Lung (tissue), 11 donors: ENCODE measurements at regions not wholly inside any gene's neighbourhood (a gene's known extent, or its start where the extent isn't known, plus 50 kb on each side); places are given as distances from the start of the nearest gene placed in this dataset.

Source experiments
- ATAC-seq: fragments of 200-7000 bp; cut with Tn5 transposase; one replicate; pipeline ENCODE4 v1.9.1; 2020; ENCODE audit warnings: moderate number of reproducible peaks; ENCODE audit not compliant: insufficient read depth, low FRiP score
- DNase-seq, 3 donors: peaks; one replicate each; pipeline ENCODE4 v3.0.0-alpha.2; 2013 to 2017
- H3K27ac ChIP-seq, 2 donors: one replicate each; pipeline ENCODE4 v1.5.1; 2013; ENCODE audit warnings: mild to moderate bottlenecking in 2 of 2, moderate library complexity in 2 of 2, control low read depth in 1 of 2, inconsistent platforms in 1 of 2, low read depth in 1 of 2, low read length in 1 of 2
- H3K27me3 ChIP-seq, 3 donors: one replicate each; pipeline ENCODE4 v1.5.1; 2013; ENCODE audit warnings: low read length in 2 of 3; ENCODE audit not compliant: control insufficient read depth in 3 of 3, insufficient read depth in 3 of 3
- H3K36me3 ChIP-seq, 4 donors: one replicate each; pipeline ENCODE4 v1.5.1; 2013; ENCODE audit warnings: low read length in 4 of 4, mild to moderate bottlenecking in 1 of 4, moderate library complexity in 1 of 4; ENCODE audit not compliant: control insufficient read depth in 4 of 4, insufficient read depth in 4 of 4
- H3K4me1 ChIP-seq, 5 donors: one replicate each; pipeline ENCODE4 v1.5.1; 2013; ENCODE audit warnings: low read length in 5 of 5, mild to moderate bottlenecking in 2 of 5, moderate library complexity in 1 of 5; ENCODE audit not compliant: control insufficient read depth in 5 of 5, insufficient read depth in 5 of 5
- H3K4me3 ChIP-seq: one replicate; pipeline ENCODE4 v1.5.1; 2013; ENCODE audit warnings: mild to moderate bottlenecking, control low read depth, moderate library complexity
- H3K9ac ChIP-seq, 2 donors: one replicate each; pipeline ENCODE4 v1.5.1; 2013; ENCODE audit warnings: low read length in 2 of 2, control low read depth in 1 of 2; ENCODE audit not compliant: insufficient read depth in 1 of 2
- H3K9me3 ChIP-seq, 4 donors: one replicate each; pipeline ENCODE4 v1.5.1; 2013; ENCODE audit warnings: low read length in 3 of 4, mild to moderate bottlenecking in 1 of 4, moderate library complexity in 1 of 4; ENCODE audit not compliant: control insufficient read depth in 4 of 4, insufficient read depth in 3 of 4
- WGBS, 2 donors: extraction: QIAGEN DNeasy Blood & Tissue Kit; methylation state at CpG; one replicate each; pipeline ENCODE4 v1.1.7; 2013; 5-methylcytosine and 5-hydroxymethylcytosine counted together
- TF ChIP-seq, protein P1 (sequence below): IDR thresholded peaks from 2 replicates; pipeline ENCODE4 v1.5.1; 2012; ENCODE audit warnings: mild to moderate bottlenecking; ENCODE audit errors: control extremely low read depth, extremely low read depth
- donor health status: control.
- donor health status: control.
- donor health status: Bipolar disorder and iron deficiency.
- donor health status: healthy.
- donor health status: DM: yes; HTN: yes; CAD: no.

DNA sequence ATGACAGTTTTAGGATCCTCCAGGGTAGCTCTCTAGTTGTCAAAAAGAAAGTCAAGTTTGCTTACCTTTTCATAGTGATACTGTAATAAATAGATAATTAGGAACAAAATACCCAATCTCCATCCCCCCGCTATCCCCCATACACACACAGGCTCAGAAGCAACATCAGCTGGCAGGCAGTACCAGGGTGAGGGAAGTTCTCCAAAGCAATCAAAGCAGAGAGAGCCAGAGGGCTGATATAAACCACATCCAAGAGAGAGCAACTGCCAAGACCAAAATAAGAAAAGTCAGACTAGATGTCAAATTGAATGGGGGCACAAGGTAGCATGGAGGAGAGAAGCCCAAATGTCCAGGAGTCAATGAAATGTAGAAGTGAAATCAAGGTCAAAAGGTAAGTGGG, 80.2 kb upstream of the PTPRR start:
- H3K27me3 ChIP-seq, result no peaks in the 10 kb centered on the region
- H3K9ac ChIP-seq, result no peak overlapping the region
- 94 to 100% methylated on average over 1 of the region's 1 CpG for WGBS, 2 donors
- H3K4me1 ChIP-seq, result peaks cover 0 to 8% (median 0%) of the 10 kb centered on the region in 5 donors
- DNase-seq, result no peak
- no peak for ATAC-seq
- TF ChIP-seq, protein P1, sequence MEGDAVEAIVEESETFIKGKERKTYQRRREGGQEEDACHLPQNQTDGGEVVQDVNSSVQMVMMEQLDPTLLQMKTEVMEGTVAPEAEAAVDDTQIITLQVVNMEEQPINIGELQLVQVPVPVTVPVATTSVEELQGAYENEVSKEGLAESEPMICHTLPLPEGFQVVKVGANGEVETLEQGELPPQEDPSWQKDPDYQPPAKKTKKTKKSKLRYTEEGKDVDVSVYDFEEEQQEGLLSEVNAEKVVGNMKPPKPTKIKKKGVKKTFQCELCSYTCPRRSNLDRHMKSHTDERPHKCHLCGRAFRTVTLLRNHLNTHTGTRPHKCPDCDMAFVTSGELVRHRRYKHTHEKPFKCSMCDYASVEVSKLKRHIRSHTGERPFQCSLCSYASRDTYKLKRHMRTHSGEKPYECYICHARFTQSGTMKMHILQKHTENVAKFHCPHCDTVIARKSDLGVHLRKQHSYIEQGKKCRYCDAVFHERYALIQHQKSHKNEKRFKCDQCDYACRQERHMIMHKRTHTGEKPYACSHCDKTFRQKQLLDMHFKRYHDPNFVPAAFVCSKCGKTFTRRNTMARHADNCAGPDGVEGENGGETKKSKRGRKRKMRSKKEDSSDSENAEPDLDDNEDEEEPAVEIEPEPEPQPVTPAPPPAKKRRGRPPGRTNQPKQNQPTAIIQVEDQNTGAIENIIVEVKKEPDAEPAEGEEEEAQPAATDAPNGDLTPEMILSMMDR, result no peak
- H3K36me3 ChIP-seq, result no peaks in the 10 kb centered on the region
- H3K4me3 ChIP-seq, result no peak overlapping the region
- peaks cover 0 to 2% (median 0%) of the 10 kb centered on the region in 4 donors for H3K9me3 ChIP-seq
- no peak overlapping the region for H3K27ac ChIP-seq

DNA sequence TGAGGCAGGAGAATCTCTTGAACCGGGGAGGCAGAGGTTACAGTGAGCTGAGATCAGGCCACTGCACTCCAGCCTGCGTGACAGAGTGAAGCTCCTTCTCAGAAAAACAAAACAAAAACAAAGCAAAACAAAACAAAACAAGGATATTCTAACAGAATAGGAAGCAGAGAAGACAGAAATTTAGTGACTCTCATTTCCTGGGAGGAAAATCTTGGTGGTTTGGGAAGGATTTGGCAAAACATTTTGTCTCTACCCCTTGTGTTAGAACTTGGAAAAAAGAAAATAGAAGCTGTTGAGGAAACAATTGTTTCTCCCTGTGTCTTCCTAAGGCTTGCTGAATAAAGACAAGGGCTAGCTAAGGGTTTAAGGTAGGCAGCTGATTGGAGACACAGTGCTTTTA, 79.7 kb upstream of the PTPRR start:
- no peak overlapping the region for H3K9ac ChIP-seq
- H3K27me3 ChIP-seq, result no peaks in the 10 kb centered on the region
- ATAC-seq (no peak), DNase-seq (no peak)
- 78 to 92% methylated on average over 2 of the region's 2 CpGs for WGBS, 2 donors
- peaks cover 0 to 2% (median 0%) of the 10 kb centered on the region in 4 donors for H3K9me3 ChIP-seq
- no peak overlapping the region for H3K27ac ChIP-seq
- TF ChIP-seq, protein P1, result no peak
- no peaks in the 10 kb centered on the region for H3K36me3 ChIP-seq
- H3K4me1 ChIP-seq, result peaks cover 0 to 8% (median 0%) of the 10 kb centered on the region in 5 donors
- H3K4me3 ChIP-seq, result no peak overlapping the region

DNA sequence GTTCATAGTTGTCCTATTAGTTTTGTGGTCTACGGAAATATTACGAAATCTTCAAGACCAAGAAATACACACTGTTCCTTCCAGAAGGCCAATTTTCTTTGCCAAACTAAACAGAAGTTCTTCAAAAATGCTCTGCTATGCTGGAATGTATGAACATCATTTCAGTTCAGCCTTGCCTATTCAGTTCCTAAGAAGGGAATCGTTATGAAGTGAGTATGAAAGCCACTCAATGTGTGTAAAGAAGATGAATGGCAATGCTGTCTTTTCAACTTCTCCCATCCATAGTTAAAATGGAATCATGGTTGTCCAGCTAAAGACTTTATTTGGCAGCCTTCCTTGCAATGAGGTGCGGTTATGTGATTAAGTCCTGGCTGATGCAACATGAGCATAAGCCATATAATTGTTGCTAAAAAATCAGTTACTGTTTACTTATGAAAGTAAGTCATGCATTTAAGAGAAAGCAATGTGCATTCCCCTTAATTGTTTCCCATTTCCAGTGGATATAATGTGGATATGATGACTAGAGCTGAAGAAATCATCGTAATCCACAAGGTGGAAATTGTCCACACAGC, 73.8 kb upstream of the PTPRR start:
- Histone ChIP-seq H3K4me3 (no peak overlapping the region), H3K27me3 (no peaks in the 10 kb centered on the region), H3K9me3 (peaks cover 0 to 2% (median 0%) of the 10 kb centered on the region in 4 donors), H3K4me1 (peaks cover 0 to 11% (median 3%) of the 10 kb centered on the region in 5 donors), H3K9ac (no peak overlapping the region), H3K36me3 (no peaks in the 10 kb centered on the region), H3K27ac (peak overlapping the region in 1 of 2 donors; percentile 41)
- ATAC-seq, result peak; percentile 34
- TF ChIP-seq, protein P1, result no peak
- WGBS, 2 donors, result 56 to 69% methylated on average over 5 of the region's 5 CpGs
- DNase-seq, result peak; percentile 72 to 97 (median 93)

DNA sequence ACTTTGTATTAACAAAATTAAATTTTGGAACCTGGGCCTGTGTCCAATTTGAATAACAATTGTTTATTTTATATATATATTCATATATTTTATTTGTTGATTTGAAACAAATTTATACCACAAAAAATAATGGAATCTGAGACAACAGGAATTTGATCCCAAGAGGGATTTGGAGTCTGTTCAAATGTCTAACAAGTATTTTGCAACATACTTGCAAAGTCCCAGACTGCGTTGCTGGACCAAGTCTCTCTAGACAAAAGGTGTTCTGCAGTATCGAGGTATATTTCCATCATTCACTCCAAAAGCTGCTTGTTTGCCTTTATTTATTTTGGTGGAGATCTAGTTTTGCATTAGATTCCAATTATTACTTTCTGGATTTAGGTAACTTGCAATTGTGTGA, 68.7 kb upstream of the PTPRR start:
- 69 to 85% methylated on average over 2 of the region's 2 CpGs for WGBS, 2 donors
- H3K4me3 ChIP-seq, result no peak overlapping the region
- no peaks in the 10 kb centered on the region for H3K36me3 ChIP-seq
- TF ChIP-seq, protein P1, result no peak
- H3K4me1 ChIP-seq, result peaks cover 0 to 8% (median 0%) of the 10 kb centered on the region in 5 donors
- DNase-seq (no peak), ATAC-seq (no peak)
- H3K9me3 ChIP-seq, result no peaks in the 10 kb centered on the region
- no peak overlapping the region for H3K9ac ChIP-seq
- no peak overlapping the region for H3K27ac ChIP-seq
- no peaks in the 10 kb centered on the region for H3K27me3 ChIP-seq
